Suprapubic skin (tissue), 4 donors: ENCODE measurements at regions not wholly inside any gene's neighbourhood (a gene's known extent, or its start where the extent isn't known, plus 50 kb on each side); places are given as distances from the start of the nearest gene placed in this dataset.
A peak's percentile ranks its signal among the peaks of the same experiment; 100 is the strongest.
"Not testable (repeated sequence)": the region's sequence is repeated elsewhere in the genome, so short reads cannot be mapped to it uniquely, and the experiment has no call there.

Source experiments
- DNase-seq, 2 donors: peaks; one replicate each; pipeline ENCODE4 v3.0.0-alpha.2; 2019; ENCODE audit warnings: low spot score in 2 of 2
- H3K27ac ChIP-seq: fragments of 200-600 bp; sonication (generic); one replicate; pipeline ENCODE4 v1.5.1; 2019
- H3K27me3 ChIP-seq: fragments of 200-600 bp; sonication (generic); one replicate; pipeline ENCODE4 v1.5.1; 2019
- H3K36me3 ChIP-seq: fragments of 200-600 bp; sonication (generic); one replicate; pipeline ENCODE4 v1.5.1; 2019
- H3K4me1 ChIP-seq: fragments of 200-600 bp; sonication (generic); one replicate; pipeline ENCODE4 v1.5.1; 2019
- H3K4me3 ChIP-seq: fragments of 200-600 bp; sonication (generic); one replicate; pipeline ENCODE4 v1.5.1; 2019; ENCODE audit warnings: mild to moderate bottlenecking
- H3K9me3 ChIP-seq: fragments of 200-600 bp; sonication (generic); one replicate; pipeline ENCODE4 v1.5.1; 2019
- EP300 ChIP-seq: sonication (generic); formaldehyde crosslinking; IDR thresholded peaks from one replicate; pipeline ENCODE4 v1.6.1; 2017; ENCODE audit warnings: antibody characterized with exemption
- POLR2A ChIP-seq, 2 donors: fragments of 450-650 bp; IDR thresholded peaks; one replicate each; pipeline ENCODE4 v1.6.1; 2017; ENCODE audit warnings: antibody characterized with exemption in 2 of 2, mild to moderate bottlenecking in 2 of 2, moderate library complexity in 2 of 2
- POLR2AphosphoS5 ChIP-seq, 3 donors: sonication (generic); formaldehyde crosslinking; IDR thresholded peaks; one replicate each; pipeline ENCODE4 v1.6.1; 2017; ENCODE audit warnings: antibody characterized with exemption in 3 of 3
- WGBS: methylation state at CpG from one replicate; pipeline ENCODE4 v1.1.5; 2018; 5-methylcytosine and 5-hydroxymethylcytosine counted together
- TF ChIP-seq, protein P1 (sequence below), 2 donors: fragments of 200-600 bp in 1 of 2; fragments of 450-650 bp in 1 of 2; sonication (generic) in 1 of 2; IDR thresholded peaks; one replicate each; pipeline ENCODE4 v1.5.1; 2016 to 2019; ENCODE audit warnings: antibody characterized with exemption in 2 of 2, mild to moderate bottlenecking in 1 of 2, moderate library complexity in 1 of 2

GRCh38 chr10:118970770-118971169, 58.7 kb upstream of the NANOS1 start:
- 44% methylated on average over 5 of the region's 5 CpGs for WGBS
- peaks cover 6% of the 10 kb centered on the region for H3K9me3 ChIP-seq
- H3K4me1 ChIP-seq, result peaks cover 4% of the 10 kb centered on the region
- TF ChIP-seq POLR2AphosphoS5 (IDR thresholded peaks at IDR 0.05), result no peak
- no peak for TF ChIP-seq EP300
- no peaks in the 10 kb centered on the region for H3K36me3 ChIP-seq
- no peak for DNase-seq
- no peaks in the 10 kb centered on the region for H3K27me3 ChIP-seq
- H3K4me3 ChIP-seq, result no peak overlapping the region
- no peak overlapping the region for H3K27ac ChIP-seq

GRCh38 chr10:118971187-118971586, 58.3 kb upstream of the NANOS1 start:
- H3K4me1 ChIP-seq, result peaks cover 4% of the 10 kb centered on the region
- peaks cover 6% of the 10 kb centered on the region for H3K9me3 ChIP-seq
- 85% methylated on average over 7 of the region's 7 CpGs for WGBS
- H3K27me3 ChIP-seq, result no peaks in the 10 kb centered on the region
- no peak for DNase-seq
- TF ChIP-seq, protein P1, sequence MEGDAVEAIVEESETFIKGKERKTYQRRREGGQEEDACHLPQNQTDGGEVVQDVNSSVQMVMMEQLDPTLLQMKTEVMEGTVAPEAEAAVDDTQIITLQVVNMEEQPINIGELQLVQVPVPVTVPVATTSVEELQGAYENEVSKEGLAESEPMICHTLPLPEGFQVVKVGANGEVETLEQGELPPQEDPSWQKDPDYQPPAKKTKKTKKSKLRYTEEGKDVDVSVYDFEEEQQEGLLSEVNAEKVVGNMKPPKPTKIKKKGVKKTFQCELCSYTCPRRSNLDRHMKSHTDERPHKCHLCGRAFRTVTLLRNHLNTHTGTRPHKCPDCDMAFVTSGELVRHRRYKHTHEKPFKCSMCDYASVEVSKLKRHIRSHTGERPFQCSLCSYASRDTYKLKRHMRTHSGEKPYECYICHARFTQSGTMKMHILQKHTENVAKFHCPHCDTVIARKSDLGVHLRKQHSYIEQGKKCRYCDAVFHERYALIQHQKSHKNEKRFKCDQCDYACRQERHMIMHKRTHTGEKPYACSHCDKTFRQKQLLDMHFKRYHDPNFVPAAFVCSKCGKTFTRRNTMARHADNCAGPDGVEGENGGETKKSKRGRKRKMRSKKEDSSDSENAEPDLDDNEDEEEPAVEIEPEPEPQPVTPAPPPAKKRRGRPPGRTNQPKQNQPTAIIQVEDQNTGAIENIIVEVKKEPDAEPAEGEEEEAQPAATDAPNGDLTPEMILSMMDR (IDR thresholded peaks at IDR 0.05), result no peak
- TF ChIP-seq EP300 (no peak), POLR2AphosphoS5 (IDR thresholded peaks at IDR 0.05) (no peak), POLR2A (IDR thresholded peaks at IDR 0.05) (no peak)
- no peak overlapping the region for H3K4me3 ChIP-seq
- H3K27ac ChIP-seq, result no peak overlapping the region
- no peaks in the 10 kb centered on the region for H3K36me3 ChIP-seq

DNA sequence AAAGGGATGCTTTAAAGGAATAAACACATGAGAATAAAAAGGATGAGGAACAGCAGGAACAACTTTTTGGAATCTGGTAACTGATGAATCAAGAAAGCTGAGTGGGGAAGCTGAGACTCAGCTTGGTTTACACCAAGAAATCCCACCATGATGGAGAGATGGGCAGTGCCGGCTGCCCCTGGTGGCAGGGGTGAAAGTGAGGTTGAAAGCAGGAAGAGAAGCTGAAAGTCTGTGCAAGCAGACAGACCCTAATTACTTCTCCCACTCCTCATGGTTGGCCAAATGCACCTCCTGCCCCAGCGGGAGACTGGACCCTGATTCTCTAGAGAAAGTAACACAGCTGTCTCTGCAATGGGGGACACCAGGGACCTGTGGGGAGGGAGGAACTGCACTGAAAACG, 57.6 kb upstream of the NANOS1 start:
- peaks cover 2% of the 10 kb centered on the region for H3K4me1 ChIP-seq
- TF ChIP-seq POLR2AphosphoS5 (IDR thresholded peaks at IDR 0.05) (no peak), POLR2A (IDR thresholded peaks at IDR 0.05) (no peak), EP300 (no peak)
- TF ChIP-seq, protein P1 (IDR thresholded peaks at IDR 0.05), result no peak
- H3K36me3 ChIP-seq, result no peaks in the 10 kb centered on the region
- H3K4me3 ChIP-seq, result no peak overlapping the region
- H3K27me3 ChIP-seq, result no peaks in the 10 kb centered on the region
- peaks cover 6% of the 10 kb centered on the region for H3K9me3 ChIP-seq
- WGBS, result 88% methylated on average over 3 of the region's 3 CpGs
- peak in 1 of 2 donors; percentile 24 for DNase-seq
- no peak overlapping the region for H3K27ac ChIP-seq

GRCh38 chr10:118973744-118974143, 55.8 kb upstream of the NANOS1 start:
- DNase-seq, result no peak
- Histone ChIP-seq H3K27ac (no peak overlapping the region), H3K4me3 (no peak overlapping the region), H3K9me3 (peaks cover 6% of the 10 kb centered on the region), H3K4me1 (no peaks in the 10 kb centered on the region), H3K27me3 (no peaks in the 10 kb centered on the region), H3K36me3 (no peaks in the 10 kb centered on the region)
- TF ChIP-seq POLR2AphosphoS5 (IDR thresholded peaks at IDR 0.05), result no peak
- no peak for TF ChIP-seq POLR2A (IDR thresholded peaks at IDR 0.05)
- TF ChIP-seq EP300, result no peak
- TF ChIP-seq, protein P1 (IDR thresholded peaks at IDR 0.05), result no peak
- 81% methylated on average over 1 of the region's 1 CpG for WGBS

GRCh38 chr10:118974951-118975350, 54.6 kb upstream of the NANOS1 start:
- DNase-seq, result peak in 1 of 2 donors; percentile 57
- TF ChIP-seq, protein P1 (IDR thresholded peaks at IDR 0.05), result no peak
- TF ChIP-seq EP300 (no peak), POLR2A (IDR thresholded peaks at IDR 0.05) (no peak), POLR2AphosphoS5 (IDR thresholded peaks at IDR 0.05) (no peak)
- no peaks in the 10 kb centered on the region for H3K27me3 ChIP-seq
- WGBS, result 40% methylated on average over 3 of the region's 3 CpGs
- H3K9me3 ChIP-seq, result peaks cover 6% of the 10 kb centered on the region
- no peaks in the 10 kb centered on the region for H3K4me1 ChIP-seq
- H3K27ac ChIP-seq, result no peak overlapping the region
- no peak overlapping the region for H3K4me3 ChIP-seq
- H3K36me3 ChIP-seq, result no peaks in the 10 kb centered on the region

DNA sequence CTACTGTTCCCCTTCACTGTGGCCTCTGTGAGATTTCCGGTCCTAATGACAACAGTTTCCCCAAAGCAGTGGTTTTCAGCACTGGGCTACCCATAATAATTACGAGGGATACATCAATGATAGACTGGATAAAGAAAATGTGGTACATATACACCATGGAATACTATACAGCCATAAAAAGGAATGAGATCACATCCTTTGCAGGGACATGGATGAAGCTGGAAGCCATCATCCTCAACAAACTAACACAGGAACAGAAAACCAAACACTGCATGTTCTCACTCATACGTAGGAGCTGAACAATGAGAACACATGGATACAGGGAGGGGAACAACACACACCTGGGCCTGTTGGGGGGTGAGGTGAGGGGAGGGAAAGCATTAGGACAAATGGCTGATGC, 53.3 kb upstream of the NANOS1 start:
- not testable (repeated sequence) for H3K27me3 ChIP-seq, H3K4me1 ChIP-seq, H3K27ac ChIP-seq, H3K9me3 ChIP-seq, H3K36me3 ChIP-seq, H3K4me3 ChIP-seq
- WGBS, result 96% methylated on average over 3 of the region's 3 CpGs
- peak in 1 of 2 donors; percentile 12 for DNase-seq
